Heart left ventricle (tissue), 13 donors: ENCODE measurements at regions not wholly inside any gene's neighbourhood (a gene's known extent, or its start where the extent isn't known, plus 50 kb on each side); places are given as distances from the start of the nearest gene placed in this dataset.

ENCODE experiments used
- CTCF ChIP-seq, 12 donors: fragments of 200-600 bp; sonication (generic) in 4 of 12; IDR thresholded peaks; one replicate each; pipeline versions ENCODE4 v1.5.0 to v1.8.0; 2018 to 2022; ENCODE audit warnings: antibody characterized with exemption in 12 of 12, mild to moderate bottlenecking in 5 of 12
- POLR2A ChIP-seq, 2 donors: fragments of 450-650 bp; IDR thresholded peaks; one replicate each; pipeline ENCODE4 v1.6.1; 2017; ENCODE audit warnings: antibody characterized with exemption in 2 of 2, mild to moderate bottlenecking in 2 of 2, moderate library complexity in 2 of 2
- donor health status: ischemic (EF 13 %, LVEDD 7.1; RV severe dilation, severe dysfunction).
- donor health status: DM: no; HTN: yes; CAD: no.
- donor health status: DM: no; HTN: no; CAD: no.
- donor health status: ischemic (EF 25% LVEDD 6.9; RV normal size, moderate dysfunction).
- donor health status: ischemic (EF 25% LVEDD 5.7; RV mildly dilated, moderate dysfunction).
- donor health status: ischemic (EF 35%, LVEDD 5.7; RV mildly dilated, moderate dysfunction).
- donor health status: nonischemic (EF 11% LVEDD 7.7; RV severe dilation, severe dysfunction).
- donor health status: DM: yes; HTN: yes; CAD: no.
- donor health status: PGD.
- donor health status: ischemic (EF 29% LVEDD 5.4; RV normal size, mild dysfunction).
- donor health status: nonischemic (EF 23%, LVEDD 6.1; RV moderate dilation, normal function).

- TF ChIP-seq CTCF (IDR thresholded peaks at IDR 0.05) (no peak), POLR2A (IDR thresholded peaks at IDR 0.05) (no peak)
Measured at GRCh38 chr10:57973451-57973850, 294.2 kb downstream of the IPMK start.
